ENCODE measurements at regions not wholly inside any gene's neighbourhood (a gene's known extent, or its start where the extent isn't known, plus 50 kb on each side); places are given as distances from the start of the nearest gene placed in this dataset.

GRCh38 chr13:107296804-107297203 lies 728.9 kb upstream of the ARGLU1 start:
- DNase-seq, result peak; percentile 11

- no peak for DNase-seq
These were observed 727.6 kb upstream of the ARGLU1 start for GRCh38 chr13:107295416-107296140.

DNA sequence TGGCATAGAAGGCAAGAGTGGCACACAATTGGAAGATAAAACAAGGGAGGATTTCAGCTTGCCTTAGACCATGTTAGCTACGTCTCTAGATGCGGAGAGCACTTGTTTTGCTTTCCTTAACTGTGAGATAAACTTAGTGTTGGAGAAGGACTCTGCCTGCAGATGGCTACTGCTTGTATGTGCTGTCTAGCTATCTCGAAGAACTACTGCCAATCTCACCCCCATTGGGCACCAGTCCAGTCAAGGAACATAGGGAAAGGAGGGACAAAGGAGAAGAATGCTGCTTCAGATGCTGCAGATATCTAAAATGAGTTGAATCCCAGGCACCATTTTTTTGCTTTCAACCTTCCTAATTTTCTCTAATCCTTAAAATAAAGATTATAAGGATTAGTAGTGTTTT lies 726.0 kb upstream of the ARGLU1 start:
- DNase-seq, result no peak

GRCh38 chr13:107291875-107292274 lies 723.9 kb upstream of the ARGLU1 start:
- DNase-seq, result no peak

GRCh38 chr13:107289540-107289939 lies 721.6 kb upstream of the ARGLU1 start:
- DNase-seq, result no peak

GRCh38 chr13:107284173-107284572 lies 716.2 kb upstream of the ARGLU1 start:
- DNase-seq, result peak; percentile 66

DNA sequence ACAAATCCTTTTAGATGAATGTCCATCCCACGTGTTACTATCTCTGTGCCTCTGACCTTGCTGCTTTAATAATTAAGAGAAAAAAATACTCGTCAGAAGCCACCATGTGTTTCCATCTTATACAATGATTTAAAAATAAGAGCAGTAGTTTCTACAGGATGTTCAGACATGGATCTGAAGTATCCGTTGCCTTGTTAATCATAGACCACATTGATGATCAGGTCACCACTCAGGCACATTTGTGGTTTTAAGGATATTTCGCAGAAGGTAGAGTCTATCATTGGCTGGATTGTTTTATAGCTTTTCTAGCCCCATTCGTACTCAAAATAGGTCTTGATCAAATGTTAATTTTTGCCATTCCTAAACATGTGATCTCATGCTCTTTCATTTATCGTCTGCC lies 710.0 kb upstream of the ARGLU1 start:
- no peak for DNase-seq

DNA sequence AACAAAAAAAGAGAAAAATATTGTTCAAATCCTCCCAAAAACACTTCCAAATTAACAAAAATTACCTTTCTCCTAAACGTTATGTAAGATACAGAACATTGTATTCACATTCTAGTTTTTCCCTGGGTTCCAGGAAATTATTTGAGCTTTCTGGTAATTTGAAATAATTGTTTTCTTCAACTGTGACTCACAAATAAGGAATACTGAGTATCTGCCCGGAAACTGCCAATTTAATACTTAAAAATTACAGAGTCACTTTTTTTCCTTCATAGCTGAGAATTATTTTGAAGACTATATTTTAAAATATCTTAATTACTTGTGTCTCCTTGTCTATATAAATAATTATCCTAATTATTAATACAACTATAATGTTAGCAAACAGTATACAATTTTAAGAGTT lies 709.0 kb upstream of the ARGLU1 start:
- DNase-seq, result peak; percentile 34

DNA sequence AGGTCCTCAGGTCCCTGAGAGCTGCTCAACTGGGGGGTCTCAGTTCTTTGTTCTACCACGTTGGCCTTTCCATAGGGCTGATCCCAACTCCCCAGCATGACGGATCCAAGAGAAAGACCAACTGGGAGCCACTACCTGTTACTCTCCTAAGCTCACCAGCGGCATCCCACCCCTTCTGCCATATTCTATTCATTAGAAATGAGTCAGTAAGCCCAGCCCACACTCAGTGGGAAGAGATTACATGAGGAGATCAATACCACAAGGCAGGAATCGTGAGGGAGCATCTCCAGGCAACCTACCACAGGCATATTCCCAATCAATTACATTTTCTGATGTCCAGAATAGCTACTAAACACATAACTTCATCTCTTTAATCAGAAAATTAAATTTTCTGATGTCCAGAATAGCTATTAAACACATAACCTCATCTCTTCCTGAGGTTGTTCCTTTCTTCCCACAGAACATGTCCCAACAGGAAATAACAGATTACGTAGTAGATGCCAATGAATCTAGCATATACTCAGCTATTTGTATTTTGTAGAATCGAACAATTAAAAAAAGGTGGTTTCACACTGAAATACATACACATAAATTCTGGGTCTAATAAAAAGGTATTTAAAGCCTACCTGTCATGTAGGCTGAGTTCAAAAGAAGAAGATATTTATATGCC lies 708.1 kb upstream of the ARGLU1 start:
- DNase-seq, result peak; percentile 58

DNA sequence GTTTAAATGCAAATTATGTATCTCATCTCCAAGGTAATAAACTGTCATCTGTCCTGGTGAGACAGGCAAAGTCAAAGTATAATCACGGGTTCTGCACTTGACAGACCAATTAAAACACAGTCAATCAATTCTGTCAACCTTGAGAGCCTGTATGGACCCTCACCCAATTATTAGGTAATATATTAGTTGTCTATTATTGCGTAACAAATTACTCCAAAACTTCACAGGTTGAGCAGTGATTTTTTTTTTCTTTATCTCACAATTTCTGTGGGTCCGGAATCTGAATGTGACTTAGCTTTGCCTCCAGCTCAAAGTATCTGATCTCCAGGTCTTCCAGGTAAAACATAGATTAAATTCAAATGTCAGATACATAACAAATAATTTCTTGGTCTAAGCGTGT lies 707.4 kb upstream of the ARGLU1 start:
- no peak for DNase-seq

GRCh38 chr13:107271227-107271626 lies 703.3 kb upstream of the ARGLU1 start:
- peak; percentile 81 for DNase-seq

DNA sequence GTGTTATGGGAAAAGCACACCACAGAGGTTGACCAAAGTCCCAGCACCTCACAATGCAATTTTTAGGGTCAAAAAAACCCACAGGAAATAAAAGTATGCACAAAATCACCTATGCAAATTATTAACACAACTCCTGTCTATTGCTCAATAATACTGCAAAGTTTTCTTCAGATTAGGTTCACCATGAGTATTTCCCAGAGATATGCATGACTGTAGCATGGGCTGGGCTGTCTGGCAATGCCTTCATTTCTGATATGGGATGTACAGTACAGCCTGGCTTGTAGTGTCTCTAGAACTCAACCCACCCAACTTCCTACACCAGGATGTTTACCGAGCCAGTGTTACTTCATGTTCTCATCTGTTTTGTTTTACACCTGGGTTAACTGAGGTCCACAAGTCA lies 698.7 kb upstream of the ARGLU1 start:
- DNase-seq, result no peak

GRCh38 chr13:107258599-107259187 lies 690.8 kb upstream of the ARGLU1 start:
- DNase-seq, result peak; percentile 38

GRCh38 chr13:107254392-107254791 lies 686.5 kb upstream of the ARGLU1 start:
- no peak for DNase-seq

DNA sequence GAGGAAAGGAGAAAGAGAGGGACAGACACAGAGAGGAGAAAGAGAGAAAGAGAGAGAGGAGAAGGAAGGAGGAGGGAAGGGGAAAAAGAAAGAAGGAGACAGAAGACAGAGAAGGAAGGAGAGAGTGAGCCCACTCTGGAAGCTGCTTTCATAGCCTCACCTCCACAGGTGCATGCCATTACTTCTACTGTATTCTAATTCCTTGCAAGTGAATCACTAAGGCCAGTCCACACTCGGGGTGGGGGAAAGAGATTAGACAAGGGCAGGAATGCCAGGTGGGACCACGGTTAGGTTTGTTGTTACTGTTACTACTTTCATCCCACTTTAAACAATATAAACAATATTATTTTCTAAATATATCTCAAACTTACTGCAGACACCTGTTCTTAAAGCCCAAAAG lies 684.5 kb upstream of the ARGLU1 start:
- no peak for DNase-seq

DNA sequence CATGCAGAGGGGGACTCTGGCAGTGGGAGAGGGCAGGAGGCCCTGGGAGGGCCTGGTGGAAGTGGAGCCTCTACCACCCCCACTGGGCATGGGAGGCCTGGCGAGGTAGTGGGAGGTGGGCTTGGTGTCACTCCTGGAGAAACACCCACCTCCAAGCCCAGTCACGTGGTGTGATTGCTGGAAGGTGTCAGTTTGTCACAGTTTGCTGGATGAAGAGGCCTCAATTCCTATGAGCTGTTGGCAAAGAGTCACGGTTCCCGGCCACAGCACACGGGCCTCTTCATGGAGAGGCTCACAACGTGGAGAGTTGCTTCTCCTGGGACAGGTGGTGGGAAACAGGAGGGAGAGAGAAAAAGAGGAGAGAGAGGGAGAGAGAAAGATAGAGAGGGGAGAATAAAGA lies 684.1 kb upstream of the ARGLU1 start:
- no peak for DNase-seq

GRCh38 chr13:107251341-107251740 lies 683.4 kb upstream of the ARGLU1 start:
- no peak for DNase-seq

DNA sequence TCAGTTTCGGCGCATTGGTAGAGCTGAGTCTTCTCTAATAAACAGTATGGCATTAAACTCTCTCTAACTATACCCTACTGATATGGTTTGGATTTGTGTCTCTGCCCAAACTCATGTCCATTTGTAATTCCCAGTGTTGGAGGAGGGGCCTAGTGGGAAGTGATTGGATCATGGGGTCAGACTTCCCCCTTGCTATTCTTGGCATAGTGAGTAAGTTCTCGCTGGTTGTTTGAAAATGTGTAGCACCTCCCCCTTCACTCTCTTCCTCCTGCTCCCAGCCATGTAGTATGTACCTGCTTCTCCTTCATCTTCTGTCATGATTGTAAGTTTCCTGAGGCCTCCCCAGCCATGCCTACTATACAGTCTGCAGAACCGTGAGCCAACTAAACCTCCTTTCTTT lies 682.7 kb upstream of the ARGLU1 start:
- DNase-seq, result peak; percentile 39

DNA sequence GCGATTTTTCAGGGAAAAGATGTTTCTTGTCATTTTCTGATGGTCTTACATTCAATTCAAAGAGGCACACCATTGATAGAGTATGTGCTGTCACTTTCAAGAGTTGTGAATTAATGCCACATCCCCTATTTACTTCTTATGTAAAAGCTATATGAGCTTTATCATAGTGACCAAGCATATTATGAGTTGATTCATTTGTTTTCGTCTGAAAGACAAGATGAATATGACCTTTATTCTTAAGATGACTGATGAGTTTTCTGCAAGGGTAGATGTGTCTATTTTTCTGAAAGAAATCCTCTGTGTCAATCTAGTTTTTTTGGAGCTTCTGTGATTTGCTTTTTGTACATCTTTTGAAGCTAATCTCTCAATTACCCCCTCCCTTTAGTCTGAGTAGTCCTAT lies 676.3 kb upstream of the ARGLU1 start:
- no peak for DNase-seq

GRCh38 chr13:107242138-107242537 lies 674.2 kb upstream of the ARGLU1 start:
- no peak for DNase-seq

DNA sequence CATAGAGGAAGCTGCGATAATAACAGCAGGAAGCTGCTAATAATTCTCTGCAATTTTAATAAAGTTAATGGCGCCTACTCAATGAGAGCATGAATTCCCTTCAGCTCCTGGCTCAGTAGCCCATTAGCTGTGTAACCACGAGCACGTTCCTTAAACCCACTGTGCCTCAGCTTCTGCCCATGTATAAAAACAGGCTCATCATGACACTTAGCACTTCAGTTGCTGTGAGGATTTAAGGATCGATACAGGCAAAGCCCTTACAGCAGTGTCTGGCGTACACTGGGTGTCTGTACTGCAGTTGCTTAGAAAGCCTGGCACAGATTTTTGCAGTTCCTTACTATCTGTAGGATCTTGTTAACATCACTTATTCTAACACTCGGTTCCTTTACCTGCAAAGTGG lies 673.4 kb upstream of the ARGLU1 start:
- no peak for DNase-seq

DNA sequence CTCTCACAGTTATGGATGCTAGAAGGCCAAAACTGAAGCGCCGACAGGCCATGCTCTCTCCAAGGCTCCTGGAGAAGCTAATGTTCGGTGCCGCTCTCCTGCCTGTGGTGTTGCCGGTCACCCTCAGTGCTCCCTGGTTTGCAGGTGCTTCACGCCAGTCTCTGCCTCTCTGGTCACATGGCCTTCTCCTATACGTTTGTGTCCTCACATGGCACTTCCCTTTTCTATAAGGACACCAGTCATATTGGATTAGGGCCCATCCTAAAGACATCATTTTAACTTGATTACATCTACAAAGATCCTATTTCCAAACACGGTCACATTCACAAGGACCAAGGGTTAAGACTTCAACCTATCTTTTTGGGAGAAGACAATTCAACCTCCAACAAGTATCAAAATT lies 671.3 kb upstream of the ARGLU1 start:
- no peak for DNase-seq

DNA sequence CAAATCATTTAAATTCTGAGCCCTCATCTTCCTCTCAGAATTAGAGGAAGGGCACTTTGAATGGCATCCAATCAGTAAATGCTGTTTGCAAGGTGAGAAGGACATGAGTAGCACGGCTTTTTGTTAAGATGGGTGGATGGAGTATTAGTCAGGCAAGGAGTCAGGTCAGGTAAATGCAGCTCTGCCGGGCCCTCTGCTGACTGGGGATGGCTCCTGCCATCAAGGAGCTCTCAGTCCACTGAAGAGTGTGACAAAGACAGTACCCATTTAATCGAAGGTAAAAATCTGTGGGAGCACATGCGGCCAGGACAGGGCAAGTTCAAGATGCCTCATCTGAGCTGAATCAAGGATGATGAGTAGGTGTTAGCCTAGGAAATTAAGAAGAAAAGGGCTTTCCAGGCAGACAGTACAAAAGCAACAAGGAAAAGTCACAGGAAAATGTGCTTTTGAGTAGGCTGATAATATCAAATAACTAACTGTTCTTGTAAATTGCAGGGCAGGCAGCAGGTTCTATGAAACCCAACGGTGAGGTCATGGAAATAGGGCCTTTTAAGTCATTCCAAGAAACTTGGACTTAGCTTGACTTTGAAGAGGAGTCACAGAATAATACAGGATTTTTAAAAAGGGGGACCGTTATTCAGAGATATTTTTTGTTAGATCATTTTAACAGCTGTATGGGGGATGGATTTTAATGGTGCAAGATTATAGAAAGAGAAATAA lies 670.5 kb upstream of the ARGLU1 start:
- DNase-seq, result no peak
